ENCODE measurements at regions not wholly inside any gene's neighbourhood (a gene's known extent, or its start where the extent isn't known, plus 50 kb on each side); places are given as distances from the start of the nearest gene placed in this dataset.

GRCh38 chr9:129396365-129396708 is 218.3 kb upstream of the IER5L start:
- TF ChIP-seq, protein P1, sequence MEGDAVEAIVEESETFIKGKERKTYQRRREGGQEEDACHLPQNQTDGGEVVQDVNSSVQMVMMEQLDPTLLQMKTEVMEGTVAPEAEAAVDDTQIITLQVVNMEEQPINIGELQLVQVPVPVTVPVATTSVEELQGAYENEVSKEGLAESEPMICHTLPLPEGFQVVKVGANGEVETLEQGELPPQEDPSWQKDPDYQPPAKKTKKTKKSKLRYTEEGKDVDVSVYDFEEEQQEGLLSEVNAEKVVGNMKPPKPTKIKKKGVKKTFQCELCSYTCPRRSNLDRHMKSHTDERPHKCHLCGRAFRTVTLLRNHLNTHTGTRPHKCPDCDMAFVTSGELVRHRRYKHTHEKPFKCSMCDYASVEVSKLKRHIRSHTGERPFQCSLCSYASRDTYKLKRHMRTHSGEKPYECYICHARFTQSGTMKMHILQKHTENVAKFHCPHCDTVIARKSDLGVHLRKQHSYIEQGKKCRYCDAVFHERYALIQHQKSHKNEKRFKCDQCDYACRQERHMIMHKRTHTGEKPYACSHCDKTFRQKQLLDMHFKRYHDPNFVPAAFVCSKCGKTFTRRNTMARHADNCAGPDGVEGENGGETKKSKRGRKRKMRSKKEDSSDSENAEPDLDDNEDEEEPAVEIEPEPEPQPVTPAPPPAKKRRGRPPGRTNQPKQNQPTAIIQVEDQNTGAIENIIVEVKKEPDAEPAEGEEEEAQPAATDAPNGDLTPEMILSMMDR (conservative IDR thresholded peaks at IDR 0.05) = no peak
- TF ChIP-seq EZH2 (IDR thresholded peaks at IDR 0.05; ENCODE audit: low read depth) = no peak
